GM18507 (cell line): ENCODE measurements at regions not wholly inside any gene's neighbourhood (a gene's known extent, or its start where the extent isn't known, plus 50 kb on each side); places are given as distances from the start of the nearest gene placed in this dataset.
"Not testable (repeated sequence)": the region's sequence is repeated elsewhere in the genome, so short reads cannot be mapped to it uniquely, and the experiment has no call there.

ENCODE experiments used
- DNase-seq: peaks from one replicate; pipeline ENCODE4 v3.0.0; 2011; ENCODE audit warnings: low read depth; ENCODE audit not compliant: insufficient read length; ENCODE audit errors: extremely low spot score
- FAIRE-seq: peaks from 2 replicates; lab custom pipeline; 2011; peaks lifted over from hg19 to GRCh38; lab: Jason Lieb, UNC

GRCh38 chr1:222940095-222940494, 125.3 kb downstream of the DISP1 start:
- DNase-seq, result no peak
- FAIRE-seq, result no peak

- no peak for DNase-seq
- no peak for FAIRE-seq
These were observed 126.1 kb downstream of the DISP1 start for GRCh38 chr1:222940906-222941305.

- no peak for DNase-seq
- FAIRE-seq, result no peak
These were observed 126.6 kb downstream of the DISP1 start for GRCh38 chr1:222941425-222941824.

- FAIRE-seq, result no peak
- no peak for DNase-seq
These were observed 131.6 kb downstream of the DISP1 start for GRCh38 chr1:222946436-222946835.

GRCh38 chr1:222948079-222948478, 133.2 kb downstream of the DISP1 start:
- FAIRE-seq (no peak), DNase-seq (no peak)

GRCh38 chr1:222950892-222951291, 136.1 kb downstream of the DISP1 start:
- FAIRE-seq (no peak), DNase-seq (no peak)

GRCh38 chr1:222953585-222953984, 138.7 kb downstream of the DISP1 start:
- no peak for FAIRE-seq
- DNase-seq, result no peak

GRCh38 chr1:222955964-222956363, 141.1 kb downstream of the DISP1 start:
- no peak for FAIRE-seq
- DNase-seq, result no peak

GRCh38 chr1:222956601-222957000, 141.8 kb downstream of the DISP1 start:
- FAIRE-seq (no peak), DNase-seq (no peak)

- FAIRE-seq, result no peak
- DNase-seq, result no peak
These were observed 152.8 kb downstream of the DISP1 start for GRCh38 chr1:222967466-222968240.

GRCh38 chr1:222970040-222970439, 155.2 kb downstream of the DISP1 start:
- FAIRE-seq (no peak), DNase-seq (no peak)

- no peak for DNase-seq
- no peak for FAIRE-seq
These were observed 155.9 kb downstream of the DISP1 start for GRCh38 chr1:222970711-222971110.

- FAIRE-seq (no peak), DNase-seq (no peak)
These were observed 156.3 kb downstream of the DISP1 start for GRCh38 chr1:222971146-222971545.

- no peak for DNase-seq
- FAIRE-seq, result no peak
These were observed 158.7 kb downstream of the DISP1 start for GRCh38 chr1:222973561-222973960.

GRCh38 chr1:222974496-222974895, 159.7 kb downstream of the DISP1 start:
- DNase-seq (no peak), FAIRE-seq (no peak)

- FAIRE-seq (no peak), DNase-seq (no peak)
These were observed 160.8 kb downstream of the DISP1 start for GRCh38 chr1:222975472-222976122.

- DNase-seq (no peak), FAIRE-seq (no peak)
These were observed 161.6 kb downstream of the DISP1 start for GRCh38 chr1:222976453-222976852.

GRCh38 chr1:222977294-222977693, 162.5 kb downstream of the DISP1 start:
- not testable (repeated sequence) for DNase-seq, FAIRE-seq

- DNase-seq, result no peak
- no peak for FAIRE-seq
These were observed 163.5 kb downstream of the TLR5 start for GRCh38 chr1:222979561-222979960.

GRCh38 chr1:222987674-222988076, 155.4 kb downstream of the TLR5 start:
- FAIRE-seq, result no peak

GRCh38 chr1:222989443-222989842, 153.6 kb downstream of the TLR5 start:
- FAIRE-seq (no peak), DNase-seq (no peak)

More at GRCh38 chr1:222987674-222988076, 155.4 kb downstream of the TLR5 start:
- no peak for DNase-seq
